ENCODE measurements at regions not wholly inside any gene's neighbourhood (a gene's known extent, or its start where the extent isn't known, plus 50 kb on each side); places are given as distances from the start of the nearest gene placed in this dataset.

DNA sequence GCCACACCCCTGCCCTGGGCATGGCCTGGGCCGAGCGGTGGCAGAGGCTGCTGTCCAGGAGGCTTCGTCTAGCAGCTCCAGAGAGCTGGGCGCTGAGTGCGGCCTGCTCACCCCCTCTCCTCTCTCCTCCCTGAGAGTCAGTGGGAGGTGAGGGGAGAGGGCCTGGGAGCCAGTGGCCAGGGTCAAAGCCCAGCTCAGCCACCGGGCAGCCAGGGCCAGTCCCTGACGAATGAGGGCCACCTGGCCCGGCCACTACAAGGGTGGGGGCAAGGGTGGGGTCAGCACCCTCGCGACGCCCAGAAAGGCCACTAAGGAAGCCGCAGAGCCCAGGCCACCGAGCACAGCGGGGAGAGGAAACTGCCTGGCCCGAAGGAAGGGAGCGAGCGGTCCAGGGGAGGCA, 131.7 kb downstream of the FAM53A start:
- Histone ChIP-seq H3K36me3 (ENCODE audit: insufficient read depth, low read length) (no peaks in the 10 kb centered on the region), H3K9me3 (ENCODE audit: insufficient read depth, low read depth, low read length) (no peaks in the 10 kb centered on the region), H4K20me1 (ENCODE audit: insufficient read depth, low read length) (no peaks in the 10 kb centered on the region), H3K4me3 (ENCODE audit: insufficient read depth, low read depth, low read length) (no peak overlapping the region), H3K9ac (ENCODE audit: low read length) (no peak overlapping the region), H2AFZ (ENCODE audit: low read depth, low read length) (no peak overlapping the region), H3K4me2 (ENCODE audit: low read length) (no peak overlapping the region), H3K4me1 (ENCODE audit: insufficient read depth, low read length) (no peaks in the 10 kb centered on the region), H3K79me2 (ENCODE audit: insufficient read depth, low read length) (no peaks in the 10 kb centered on the region), H3K27me3 (ENCODE audit: insufficient read depth, low read length) (peaks cover 4% of the 10 kb centered on the region), H3K27ac (ENCODE audit: low read depth, low read length) (no peak overlapping the region)
- H3K9me3 Mint-ChIP-seq (ENCODE audit: unreplicated experiment), result no peaks in the 10 kb centered on the region
- H3K27me3 Mint-ChIP-seq (ENCODE audit: low read depth, unreplicated experiment), result peaks cover 28% of the 10 kb centered on the region
- H3K4me1 Mint-ChIP-seq (ENCODE audit: low read depth, unreplicated experiment), result no peaks in the 10 kb centered on the region
- TF ChIP-seq EZH2 (IDR thresholded peaks at IDR 0.05; ENCODE audit: insufficient read depth, low read length), result no peak
- TF ChIP-seq, protein P1, sequence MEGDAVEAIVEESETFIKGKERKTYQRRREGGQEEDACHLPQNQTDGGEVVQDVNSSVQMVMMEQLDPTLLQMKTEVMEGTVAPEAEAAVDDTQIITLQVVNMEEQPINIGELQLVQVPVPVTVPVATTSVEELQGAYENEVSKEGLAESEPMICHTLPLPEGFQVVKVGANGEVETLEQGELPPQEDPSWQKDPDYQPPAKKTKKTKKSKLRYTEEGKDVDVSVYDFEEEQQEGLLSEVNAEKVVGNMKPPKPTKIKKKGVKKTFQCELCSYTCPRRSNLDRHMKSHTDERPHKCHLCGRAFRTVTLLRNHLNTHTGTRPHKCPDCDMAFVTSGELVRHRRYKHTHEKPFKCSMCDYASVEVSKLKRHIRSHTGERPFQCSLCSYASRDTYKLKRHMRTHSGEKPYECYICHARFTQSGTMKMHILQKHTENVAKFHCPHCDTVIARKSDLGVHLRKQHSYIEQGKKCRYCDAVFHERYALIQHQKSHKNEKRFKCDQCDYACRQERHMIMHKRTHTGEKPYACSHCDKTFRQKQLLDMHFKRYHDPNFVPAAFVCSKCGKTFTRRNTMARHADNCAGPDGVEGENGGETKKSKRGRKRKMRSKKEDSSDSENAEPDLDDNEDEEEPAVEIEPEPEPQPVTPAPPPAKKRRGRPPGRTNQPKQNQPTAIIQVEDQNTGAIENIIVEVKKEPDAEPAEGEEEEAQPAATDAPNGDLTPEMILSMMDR (IDR thresholded peaks at IDR 0.05; ENCODE audit: insufficient read depth, low read depth, low read length), result no peak
- FAIRE-seq, result no peak
- DNase-seq (ENCODE audit: low read depth), result no peak
- H3K36me3 Mint-ChIP-seq (ENCODE audit: low read depth, unreplicated experiment), result no peaks in the 10 kb centered on the region
- H3K27ac Mint-ChIP-seq (ENCODE audit: unreplicated experiment), result no peak overlapping the region
- H3K4me3 Mint-ChIP-seq (ENCODE audit: unreplicated experiment), result no peak overlapping the region

- Histone ChIP-seq H3K9ac (ENCODE audit: low read length) (no peak overlapping the region), H4K20me1 (ENCODE audit: insufficient read depth, low read length) (no peaks in the 10 kb centered on the region), H3K4me2 (ENCODE audit: low read length) (no peak overlapping the region), H3K27ac (ENCODE audit: low read depth, low read length) (no peak overlapping the region), H3K36me3 (ENCODE audit: insufficient read depth, low read length) (no peaks in the 10 kb centered on the region), H3K4me1 (ENCODE audit: insufficient read depth, low read length) (no peaks in the 10 kb centered on the region), H3K79me2 (ENCODE audit: insufficient read depth, low read length) (no peaks in the 10 kb centered on the region), H3K4me3 (ENCODE audit: insufficient read depth, low read depth, low read length) (no peak overlapping the region), H2AFZ (ENCODE audit: low read depth, low read length) (no peak overlapping the region), H3K9me3 (ENCODE audit: insufficient read depth, low read depth, low read length) (no peaks in the 10 kb centered on the region), H3K27me3 (ENCODE audit: insufficient read depth, low read length) (no peaks in the 10 kb centered on the region)
- H3K4me1 Mint-ChIP-seq (ENCODE audit: low read depth, unreplicated experiment), result no peaks in the 10 kb centered on the region
- FAIRE-seq (no peak), DNase-seq (ENCODE audit: low read depth) (no peak)
- no peak overlapping the region for H3K4me3 Mint-ChIP-seq (ENCODE audit: unreplicated experiment)
- H3K27ac Mint-ChIP-seq (ENCODE audit: unreplicated experiment), result no peak overlapping the region
- H3K36me3 Mint-ChIP-seq (ENCODE audit: low read depth, unreplicated experiment), result no peaks in the 10 kb centered on the region
- peaks cover 32% of the 10 kb centered on the region for H3K27me3 Mint-ChIP-seq (ENCODE audit: low read depth, unreplicated experiment)
- H3K9me3 Mint-ChIP-seq (ENCODE audit: unreplicated experiment), result no peaks in the 10 kb centered on the region
- TF ChIP-seq EZH2 (IDR thresholded peaks at IDR 0.05; ENCODE audit: insufficient read depth, low read length), result no peak
- TF ChIP-seq, protein P1 (IDR thresholded peaks at IDR 0.05; ENCODE audit: insufficient read depth, low read depth, low read length), result no peak
Measured at GRCh38 chr4:1551211-1551610, 132.9 kb downstream of the FAM53A start.

GRCh38 chr4:1550122-1551070, 133.7 kb downstream of the FAM53A start:
- TF ChIP-seq EZH2 (IDR thresholded peaks at IDR 0.05; ENCODE audit: insufficient read depth, low read length), result no peak
- TF ChIP-seq, protein P1 (IDR thresholded peaks at IDR 0.05; ENCODE audit: insufficient read depth, low read depth, low read length), result no peak
- no peak for FAIRE-seq
- H3K27me3 ChIP-seq (ENCODE audit: insufficient read depth, low read length), result no peaks in the 10 kb centered on the region

More at GRCh38 chr4:1550122-1551070, 133.7 kb downstream of the FAM53A start:
- peaks cover 29% of the 10 kb centered on the region for H3K27me3 Mint-ChIP-seq (ENCODE audit: low read depth, unreplicated experiment)
- no peaks in the 10 kb centered on the region for H4K20me1 ChIP-seq (ENCODE audit: insufficient read depth, low read length)
- H3K4me1 ChIP-seq (ENCODE audit: insufficient read depth, low read length), result no peaks in the 10 kb centered on the region
- no peak overlapping the region for H3K27ac Mint-ChIP-seq (ENCODE audit: unreplicated experiment)
- no peak overlapping the region for H3K4me3 ChIP-seq (ENCODE audit: insufficient read depth, low read depth, low read length)
- H3K36me3 Mint-ChIP-seq (ENCODE audit: low read depth, unreplicated experiment), result no peaks in the 10 kb centered on the region
- no peak overlapping the region for H2AFZ ChIP-seq (ENCODE audit: low read depth, low read length)
- no peaks in the 10 kb centered on the region for H3K9me3 Mint-ChIP-seq (ENCODE audit: unreplicated experiment)
- H3K9ac ChIP-seq (ENCODE audit: low read length), result no peak overlapping the region
- H3K36me3 ChIP-seq (ENCODE audit: insufficient read depth, low read length), result no peaks in the 10 kb centered on the region
- no peak overlapping the region for H3K4me3 Mint-ChIP-seq (ENCODE audit: unreplicated experiment)
- DNase-seq (ENCODE audit: low read depth), result no peak
- no peaks in the 10 kb centered on the region for H3K79me2 ChIP-seq (ENCODE audit: insufficient read depth, low read length)
- H3K4me1 Mint-ChIP-seq (ENCODE audit: low read depth, unreplicated experiment), result no peaks in the 10 kb centered on the region
- H3K4me2 ChIP-seq (ENCODE audit: low read length), result no peak overlapping the region
- H3K27ac ChIP-seq (ENCODE audit: low read depth, low read length), result no peak overlapping the region
- H3K9me3 ChIP-seq (ENCODE audit: insufficient read depth, low read depth, low read length), result no peaks in the 10 kb centered on the region

Data from astrocyte (in vitro differentiated cells and primary cell).